SH-SY5Y (cell line): ENCODE measurements at regions not wholly inside any gene's neighbourhood (a gene's known extent, or its start where the extent isn't known, plus 50 kb on each side); places are given as distances from the start of the nearest gene placed in this dataset.

Source experiments
- GATA2 ChIP-seq: IDR thresholded peaks from 2 replicates; pipeline ENCODE4 v1.6.1; 2011; ENCODE audit warnings: mild to moderate bottlenecking, low read depth, low read length
- GATA3 ChIP-seq: IDR thresholded peaks from 2 replicates; pipeline ENCODE4 v1.6.1; 2011; ENCODE audit warnings: low read depth, mild to moderate bottlenecking, low read length, moderate library complexity

DNA sequence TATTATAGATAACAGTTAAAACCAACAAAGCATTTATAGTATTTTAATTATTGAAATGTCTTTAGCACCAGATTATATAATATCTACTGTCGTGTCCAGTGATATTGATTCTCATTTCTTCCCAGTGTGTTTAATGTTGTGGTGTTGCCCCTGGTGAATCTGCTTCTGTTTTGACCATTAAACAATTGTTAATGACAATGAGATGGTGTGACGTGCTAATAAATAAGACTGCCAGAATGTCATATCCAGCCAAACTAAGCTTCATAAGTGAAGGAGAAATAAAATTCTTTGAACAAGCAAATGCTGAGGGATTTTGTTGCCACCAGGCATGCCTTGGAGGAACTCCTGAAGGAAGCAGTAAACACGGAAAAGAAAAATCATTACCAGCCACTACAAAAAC, 480.0 kb upstream of the ROBO1 start:
- TF ChIP-seq GATA2 (no peak), GATA3 (no peak)
